Stimulated activated CD4-positive, alpha-beta T cell treated with anti-CD3 and anti-CD28 coated beads, Interleukin-4, amount 100 ng/mL, for 24 hours (primary cell): ENCODE measurements at regions not wholly inside any gene's neighbourhood (a gene's known extent, or its start where the extent isn't known, plus 50 kb on each side); places are given as distances from the start of the nearest gene placed in this dataset.
"Not testable (repeated sequence)": the region's sequence is repeated elsewhere in the genome, so short reads cannot be mapped to it uniquely, and the experiment has no call there.

Source experiments
- DNase-seq: peaks from one replicate; pipeline ENCODE4 v3.0.0-alpha.2; 2020

GRCh38 chrY:20891440-20892160 is 135.7 kb downstream of the RPS4Y2 start:
- DNase-seq, result no peak

- DNase-seq, result peak; percentile 4
Measured at GRCh38 chrY:20925350-20926091, 169.6 kb downstream of the RPS4Y2 start.

GRCh38 chrY:20929691-20930342 is 173.9 kb downstream of the RPS4Y2 start:
- DNase-seq, result no peak

- not testable (repeated sequence) for DNase-seq
Measured at GRCh38 chrY:20936709-20937251, 180.9 kb downstream of the RPS4Y2 start.

GRCh38 chrY:20961512-20961911 is 205.6 kb downstream of the RPS4Y2 start:
- no peak for DNase-seq

- no peak for DNase-seq
Measured at GRCh38 chrY:20967828-20968227, 211.9 kb downstream of the RPS4Y2 start.

GRCh38 chrY:20968237-20968636 is 212.3 kb downstream of the RPS4Y2 start:
- no peak for DNase-seq

GRCh38 chrY:20971371-20971770 is 215.5 kb downstream of the RPS4Y2 start:
- no peak for DNase-seq

- DNase-seq, result no peak
Measured at GRCh38 chrY:20986037-20986436, 230.1 kb downstream of the RPS4Y2 start.

- no peak for DNase-seq
Measured at GRCh38 chrY:20990123-20990522, 234.2 kb downstream of the RPS4Y2 start.

GRCh38 chrY:20990869-20991548 is 235.1 kb downstream of the RPS4Y2 start:
- no peak for DNase-seq

GRCh38 chrY:20997355-20997754 is 241.4 kb downstream of the RPS4Y2 start:
- no peak for DNase-seq

GRCh38 chrY:20998016-20998415 is 242.1 kb downstream of the RPS4Y2 start:
- no peak for DNase-seq

GRCh38 chrY:20998483-20998882 is 242.6 kb downstream of the RPS4Y2 start:
- no peak for DNase-seq

- DNase-seq, result no peak
Measured at GRCh38 chrY:21001102-21001501, 245.2 kb downstream of the RPS4Y2 start.

- DNase-seq, result no peak
Measured at GRCh38 chrY:21003059-21003458, 247.2 kb downstream of the RPS4Y2 start.

- DNase-seq, result no peak
Measured at GRCh38 chrY:21005531-21005930, 249.6 kb downstream of the RPS4Y2 start.

GRCh38 chrY:21021811-21022210 is 265.9 kb downstream of the RPS4Y2 start:
- no peak for DNase-seq

GRCh38 chrY:21022326-21023044 is 266.6 kb downstream of the RPS4Y2 start:
- DNase-seq, result peak; percentile 25

GRCh38 chrY:21023906-21024305 is 268.0 kb downstream of the RPS4Y2 start:
- no peak for DNase-seq

- DNase-seq, result no peak
Measured at GRCh38 chrY:21028506-21028905, 272.6 kb downstream of the RPS4Y2 start.

- no peak for DNase-seq
Measured at GRCh38 chrY:21033363-21033762, 277.5 kb downstream of the RPS4Y2 start.
